HL-60 (cell line): ENCODE measurements at regions not wholly inside any gene's neighbourhood (a gene's known extent, or its start where the extent isn't known, plus 50 kb on each side); places are given as distances from the start of the nearest gene placed in this dataset.

Experiments
- CTCF ChIP-seq: IDR thresholded peaks from one replicate; pipeline ENCODE4 v1.5.1; 2011; ENCODE audit warnings: low read length, control low read depth, inconsistent platforms; ENCODE audit not compliant: insufficient read depth
- POLR2AphosphoS5 ChIP-seq: IDR thresholded peaks from 2 replicates; pipeline ENCODE4 v1.6.1; 2012; ENCODE audit warnings: low read depth
- REST ChIP-seq: IDR thresholded peaks from 2 replicates; pipeline ENCODE4 v1.6.1; 2012; ENCODE audit warnings: low read depth; ENCODE audit not compliant: insufficient replicate concordance

GRCh38 chr9:20225826-20226225 is 396.5 kb downstream of the MLLT3 start:
- no peak for TF ChIP-seq CTCF
- TF ChIP-seq POLR2AphosphoS5 = no peak
- TF ChIP-seq REST = no peak
